ENCODE measurements at regions not wholly inside any gene's neighbourhood (a gene's known extent, or its start where the extent isn't known, plus 50 kb on each side); places are given as distances from the start of the nearest gene placed in this dataset.

DNA sequence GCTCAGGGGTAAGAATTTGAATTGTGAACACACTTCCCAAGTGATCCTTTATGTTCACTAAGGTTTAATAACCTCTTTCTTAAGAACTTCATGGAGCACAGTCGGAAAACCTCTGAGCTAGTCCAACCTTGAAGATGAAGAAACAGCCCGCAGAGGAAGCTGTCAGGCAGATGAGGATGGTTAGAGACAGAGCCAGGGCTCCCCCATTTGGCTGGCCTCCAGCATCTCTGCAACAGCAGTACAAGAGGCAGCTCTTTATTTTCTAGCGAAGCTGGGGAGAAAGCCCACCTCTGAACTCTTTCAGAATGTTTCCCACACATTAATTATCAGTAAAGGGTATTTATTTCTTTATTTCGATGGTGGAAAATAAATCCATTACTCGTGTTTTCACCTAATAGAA lies 350.8 kb downstream of the DMRT2 start:
- no peak overlapping the region for H3K4me3 ChIP-seq (ENCODE audit: low read length)
- no peak overlapping the region for H3K27ac Mint-ChIP-seq
- no peak overlapping the region for H3K9ac ChIP-seq (ENCODE audit: extremely low read depth, low read length, poor library complexity, severe bottlenecking)
- TF ChIP-seq, protein P1, sequence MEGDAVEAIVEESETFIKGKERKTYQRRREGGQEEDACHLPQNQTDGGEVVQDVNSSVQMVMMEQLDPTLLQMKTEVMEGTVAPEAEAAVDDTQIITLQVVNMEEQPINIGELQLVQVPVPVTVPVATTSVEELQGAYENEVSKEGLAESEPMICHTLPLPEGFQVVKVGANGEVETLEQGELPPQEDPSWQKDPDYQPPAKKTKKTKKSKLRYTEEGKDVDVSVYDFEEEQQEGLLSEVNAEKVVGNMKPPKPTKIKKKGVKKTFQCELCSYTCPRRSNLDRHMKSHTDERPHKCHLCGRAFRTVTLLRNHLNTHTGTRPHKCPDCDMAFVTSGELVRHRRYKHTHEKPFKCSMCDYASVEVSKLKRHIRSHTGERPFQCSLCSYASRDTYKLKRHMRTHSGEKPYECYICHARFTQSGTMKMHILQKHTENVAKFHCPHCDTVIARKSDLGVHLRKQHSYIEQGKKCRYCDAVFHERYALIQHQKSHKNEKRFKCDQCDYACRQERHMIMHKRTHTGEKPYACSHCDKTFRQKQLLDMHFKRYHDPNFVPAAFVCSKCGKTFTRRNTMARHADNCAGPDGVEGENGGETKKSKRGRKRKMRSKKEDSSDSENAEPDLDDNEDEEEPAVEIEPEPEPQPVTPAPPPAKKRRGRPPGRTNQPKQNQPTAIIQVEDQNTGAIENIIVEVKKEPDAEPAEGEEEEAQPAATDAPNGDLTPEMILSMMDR (conservative IDR thresholded peaks at IDR 0.05): peak; percentile 67
- H3K4me3 Mint-ChIP-seq: no peak overlapping the region
- H3K27ac ChIP-seq (ENCODE audit: low read depth, low read length): no peak overlapping the region
- no peaks in the 10 kb centered on the region for H3K4me1 ChIP-seq (ENCODE audit: control insufficient read depth, insufficient read depth, low read length)
- H3K36me3 ChIP-seq (ENCODE audit: control insufficient read depth, insufficient read depth, low read length): no peaks in the 10 kb centered on the region
- no peaks in the 10 kb centered on the region for H3K4me1 Mint-ChIP-seq
- H3K27me3 Mint-ChIP-seq (ENCODE audit: insufficient read depth): peaks cover 36% of the 10 kb centered on the region
- DNase-seq: no peak
- H3K9me3 ChIP-seq (ENCODE audit: control insufficient read depth, low read length): no peaks in the 10 kb centered on the region
- WGBS, 2 experiments (ENCODE audit: insufficient coverage in 1 of 2, insufficient read length in 1 of 2): 19 to 50% methylated on average over 3 to 5 of the region's 5 CpGs
- H3K27me3 ChIP-seq (ENCODE audit: control insufficient read depth, insufficient read depth, low read length, poor library complexity, severe bottlenecking): no peaks in the 10 kb centered on the region
- H3K36me3 Mint-ChIP-seq (ENCODE audit: low read depth): no peaks in the 10 kb centered on the region
- peaks cover 10% of the 10 kb centered on the region for H3K9me3 Mint-ChIP-seq

DNA sequence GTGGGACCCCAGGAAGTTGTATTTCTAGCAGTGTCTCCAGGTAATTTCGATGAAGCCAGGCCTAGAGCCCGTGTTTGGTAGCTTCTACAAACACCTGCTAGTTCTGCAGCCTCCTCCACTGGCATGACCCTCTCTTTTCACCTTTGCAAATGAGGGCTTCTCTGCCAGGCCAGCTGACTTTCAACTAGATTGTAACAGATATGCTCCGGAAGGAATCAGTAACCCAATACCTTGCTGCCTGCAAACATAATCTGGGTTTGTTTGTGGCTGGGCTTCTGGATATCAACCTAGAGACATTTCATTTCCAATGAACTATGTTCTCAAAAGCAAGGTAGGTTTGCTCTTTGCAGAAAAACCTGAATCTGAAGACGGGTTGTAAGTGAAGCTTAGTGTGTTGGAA lies 354.8 kb downstream of the DMRT2 start:
- Histone ChIP-seq H3K9me3 (ENCODE audit: control insufficient read depth, low read length) (no peaks in the 10 kb centered on the region), H3K27ac (ENCODE audit: low read depth, low read length) (no peak overlapping the region), H3K36me3 (ENCODE audit: control insufficient read depth, insufficient read depth, low read length) (no peaks in the 10 kb centered on the region), H3K4me3 (ENCODE audit: low read length) (no peak overlapping the region), H3K27me3 (ENCODE audit: control insufficient read depth, insufficient read depth, low read length, poor library complexity, severe bottlenecking) (no peaks in the 10 kb centered on the region), H3K9ac (ENCODE audit: extremely low read depth, low read length, poor library complexity, severe bottlenecking) (no peak overlapping the region), H3K4me1 (ENCODE audit: control insufficient read depth, insufficient read depth, low read length) (no peaks in the 10 kb centered on the region)
- TF ChIP-seq, protein P1 (conservative IDR thresholded peaks at IDR 0.05): no peak
- no peaks in the 10 kb centered on the region for H3K4me1 Mint-ChIP-seq
- 79 to 84% methylated on average over 2 to 4 of the region's 4 CpGs for WGBS, 2 experiments (ENCODE audit: insufficient coverage in 1 of 2, insufficient read length in 1 of 2)
- no peak for DNase-seq
- H3K9me3 Mint-ChIP-seq: peaks cover 2% of the 10 kb centered on the region
- H3K4me3 Mint-ChIP-seq: no peak overlapping the region
- H3K27me3 Mint-ChIP-seq (ENCODE audit: insufficient read depth): peaks cover 15% of the 10 kb centered on the region
- no peaks in the 10 kb centered on the region for H3K36me3 Mint-ChIP-seq (ENCODE audit: low read depth)
- H3K27ac Mint-ChIP-seq: no peak overlapping the region

DNA sequence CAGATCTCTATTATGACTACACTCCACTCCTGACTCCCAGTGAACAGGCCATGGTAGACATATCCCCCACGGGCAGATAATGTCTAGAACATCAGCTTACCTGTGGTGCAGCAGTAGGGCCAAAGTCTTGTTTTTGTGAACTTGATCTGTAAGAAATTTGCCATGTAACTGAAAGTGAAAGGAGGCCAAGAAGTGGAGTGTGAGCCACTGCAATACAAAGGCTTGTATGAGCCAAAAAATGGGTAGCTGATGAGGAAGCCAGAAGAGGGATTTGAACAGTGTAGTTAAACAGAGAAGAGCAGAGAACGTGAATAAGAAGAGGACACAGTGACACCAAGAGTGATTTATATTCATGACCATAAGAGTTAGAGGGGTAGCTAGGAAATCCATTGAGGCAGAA lies 361.7 kb downstream of the DMRT2 start:
- no peak overlapping the region for H3K27ac Mint-ChIP-seq
- no peak overlapping the region for H3K9ac ChIP-seq (ENCODE audit: extremely low read depth, low read length, poor library complexity, severe bottlenecking)
- no peaks in the 10 kb centered on the region for H3K9me3 ChIP-seq (ENCODE audit: control insufficient read depth, low read length)
- WGBS, 2 experiments (ENCODE audit: insufficient coverage in 1 of 2, insufficient read length in 1 of 2): 77 to 85% methylated on average over 1 to 2 of the region's 2 CpGs
- TF ChIP-seq, protein P1 (conservative IDR thresholded peaks at IDR 0.05): no peak
- H3K4me3 Mint-ChIP-seq: no peak overlapping the region
- H3K36me3 ChIP-seq (ENCODE audit: control insufficient read depth, insufficient read depth, low read length): no peaks in the 10 kb centered on the region
- no peak overlapping the region for H3K4me3 ChIP-seq (ENCODE audit: low read length)
- H3K27me3 ChIP-seq (ENCODE audit: control insufficient read depth, insufficient read depth, low read length, poor library complexity, severe bottlenecking): peaks cover 10% of the 10 kb centered on the region
- no peaks in the 10 kb centered on the region for H3K4me1 ChIP-seq (ENCODE audit: control insufficient read depth, insufficient read depth, low read length)
- DNase-seq: no peak
- H3K27me3 Mint-ChIP-seq (ENCODE audit: insufficient read depth): peaks cover 22% of the 10 kb centered on the region
- no peaks in the 10 kb centered on the region for H3K4me1 Mint-ChIP-seq
- H3K36me3 Mint-ChIP-seq (ENCODE audit: low read depth): no peaks in the 10 kb centered on the region
- H3K9me3 Mint-ChIP-seq: peaks cover 2% of the 10 kb centered on the region
- H3K27ac ChIP-seq (ENCODE audit: low read depth, low read length): no peak overlapping the region

Data from endodermal cell (in vitro differentiated cells).